GM12878 (cell line): ENCODE measurements at regions not wholly inside any gene's neighbourhood (a gene's known extent, or its start where the extent isn't known, plus 50 kb on each side); places are given as distances from the start of the nearest gene placed in this dataset.

Experiments used
- ATF3 ChIP-seq: IDR thresholded peaks from 2 replicates; pipeline ENCODE4 v1.6.1; 2011; ENCODE audit warnings: low read depth, mild to moderate bottlenecking, low read length, moderate library complexity, borderline replicate concordance; ENCODE audit errors: extremely low read depth
- SREBF1 ChIP-seq: IDR thresholded peaks from 2 replicates; pipeline ENCODE4 v1.6.1; 2012; ENCODE audit warnings: mild to moderate bottlenecking, low read length

- TF ChIP-seq SREBF1 (no peak), ATF3 (no peak)
Measured at GRCh38 chr7:125814100-125814499, 884.5 kb upstream of the POT1 start.
